H9 (cell line): ENCODE measurements at regions not wholly inside any gene's neighbourhood (a gene's known extent, or its start where the extent isn't known, plus 50 kb on each side); places are given as distances from the start of the nearest gene placed in this dataset.

ENCODE experiments used
- DNase-seq: peaks from one replicate; pipeline ENCODE4 v3.0.0-alpha.2; 2017
- H2AFZ ChIP-seq: one replicate; pipeline ENCODE4 v1.6.1; 2013; ENCODE audit warnings: mild to moderate bottlenecking, low read length, control low read depth, moderate library complexity
- H2AK5ac ChIP-seq: 2 replicates; pipeline ENCODE4 v1.6.1; 2013; ENCODE audit warnings: low read length, control low read depth, mixed read lengths; ENCODE audit not compliant: insufficient read length
- H2BK120ac ChIP-seq: one replicate; pipeline ENCODE4 v1.6.1; 2013; ENCODE audit warnings: low read depth, mild to moderate bottlenecking, low read length, control low read depth, inconsistent platforms; ENCODE audit not compliant: poor library complexity, severe bottlenecking
- H2BK12ac ChIP-seq: 2 replicates; pipeline ENCODE4 v1.6.1; 2013; ENCODE audit warnings: low read length, control low read depth, mixed read lengths, low read depth; ENCODE audit not compliant: insufficient read length
- H2BK15ac ChIP-seq: 2 replicates; pipeline ENCODE4 v1.6.1; 2013; ENCODE audit warnings: low read depth, low read length, control low read depth
- H2BK20ac ChIP-seq: one replicate; pipeline ENCODE4 v1.6.1; 2013; ENCODE audit warnings: low read depth, mild to moderate bottlenecking, low read length, control low read depth, inconsistent platforms; ENCODE audit not compliant: poor library complexity, severe bottlenecking
- H2BK5ac ChIP-seq: 2 replicates; pipeline ENCODE4 v1.6.1; 2013; ENCODE audit warnings: low read length, control low read depth, mixed read lengths; ENCODE audit not compliant: insufficient read length
- H3K14ac ChIP-seq: 2 replicates; pipeline ENCODE4 v1.6.1; 2013; ENCODE audit warnings: low read length, control low read depth; ENCODE audit not compliant: insufficient read depth
- H3K18ac ChIP-seq: 2 replicates; pipeline ENCODE4 v1.6.1; 2013; ENCODE audit warnings: low read depth, mild to moderate bottlenecking, mixed read lengths, low read length, control low read depth; ENCODE audit not compliant: insufficient read length
- H3K23ac ChIP-seq: 2 replicates; pipeline ENCODE4 v1.6.1; 2013; ENCODE audit warnings: low read length, control low read depth, mixed read lengths, low read depth; ENCODE audit not compliant: insufficient read length
- H3K23me2 ChIP-seq: 2 replicates; pipeline ENCODE4 v1.6.1; 2013; ENCODE audit warnings: low read depth, mild to moderate bottlenecking, mixed read lengths, low read length, control low read depth; ENCODE audit not compliant: insufficient read length, poor library complexity, severe bottlenecking
- H3K27ac ChIP-seq: 2 replicates; pipeline ENCODE4 v1.5.1; 2013; ENCODE audit warnings: low read length, control low read depth, mixed read lengths, low read depth; ENCODE audit not compliant: insufficient read length
- H3K27me3 ChIP-seq: 2 replicates; pipeline ENCODE4 v1.6.1; 2013; ENCODE audit warnings: low read length, control low read depth, inconsistent platforms; ENCODE audit not compliant: insufficient read depth
- H3K4ac ChIP-seq: 2 replicates; pipeline ENCODE4 v1.6.1; 2013; ENCODE audit warnings: low read depth, mild to moderate bottlenecking, control low read depth, inconsistent platforms, low read length, moderate library complexity
- H3K4me1 ChIP-seq: 2 replicates; pipeline ENCODE4 v1.6.1; 2013; ENCODE audit warnings: low read length, control low read depth, inconsistent platforms; ENCODE audit not compliant: insufficient read depth
- H3K4me2 ChIP-seq: 2 replicates; pipeline ENCODE4 v1.6.1; 2013; ENCODE audit warnings: low read length, control low read depth, mixed read lengths; ENCODE audit not compliant: insufficient read length, insufficient read depth
- H3K56ac ChIP-seq: 2 replicates; pipeline ENCODE4 v1.6.1; 2013; ENCODE audit warnings: low read depth, mild to moderate bottlenecking, mixed read lengths, low read length, control low read depth; ENCODE audit not compliant: insufficient read length
- H3K79me1 ChIP-seq: 2 replicates; pipeline ENCODE4 v1.6.1; 2013; ENCODE audit warnings: low read depth, mild to moderate bottlenecking, moderate library complexity, low read length, control low read depth, inconsistent platforms; ENCODE audit not compliant: insufficient read depth, poor library complexity, severe bottlenecking
- H3K79me2 ChIP-seq: 2 replicates; pipeline ENCODE4 v1.6.1; 2013; ENCODE audit warnings: low read length, control low read depth, inconsistent platforms; ENCODE audit not compliant: insufficient read depth
- H3K9ac ChIP-seq: 2 replicates; pipeline ENCODE4 v1.6.1; 2013; ENCODE audit warnings: low read length, control low read depth, mixed read lengths; ENCODE audit not compliant: insufficient read length; ENCODE audit errors: extremely low read depth
- H3K9me3 ChIP-seq: one replicate; pipeline ENCODE4 v1.6.1; 2013; ENCODE audit warnings: low read depth, low read length, inconsistent platforms; ENCODE audit not compliant: control insufficient read depth
- H3T11ph ChIP-seq: one replicate; pipeline ENCODE4 v1.6.1; 2013; ENCODE audit warnings: mild to moderate bottlenecking, low read length, control low read depth, inconsistent platforms
- H4K20me1 ChIP-seq: one replicate; pipeline ENCODE4 v1.6.1; 2013; ENCODE audit not compliant: control insufficient read depth, insufficient read length, insufficient read depth
- H4K5ac ChIP-seq: 2 replicates; pipeline ENCODE4 v1.6.1; 2013; ENCODE audit warnings: low read depth, mild to moderate bottlenecking, mixed read lengths, low read length, control low read depth; ENCODE audit not compliant: insufficient read length
- H4K8ac ChIP-seq: replicated peaks from 2 replicates; pipeline ENCODE4 v1.6.1; 2013; ENCODE audit warnings: low read length, control low read depth, mixed read lengths, low read depth; ENCODE audit not compliant: insufficient read length
- H4K91ac ChIP-seq: 2 replicates; pipeline ENCODE4 v1.6.1; 2013; ENCODE audit warnings: low read depth, mild to moderate bottlenecking, moderate library complexity, mixed read lengths, low read length, control low read depth; ENCODE audit not compliant: insufficient read length
- H3K27ac Mint-ChIP-seq, 3 experiments: 2 replicates in 2 of 3; 3 replicates in 1 of 3; pipeline ENCODE4 v1.8.0; 2020 to 2021; ENCODE audit warnings: mixed read lengths in 3 of 3, mild to moderate bottlenecking in 1 of 3, moderate library complexity in 1 of 3
- H3K27me3 Mint-ChIP-seq: 2 replicates; pipeline ENCODE4 v1.8.0; 2021; ENCODE audit warnings: low read depth, mild to moderate bottlenecking, moderate library complexity, mixed read lengths
- H3K36me3 Mint-ChIP-seq, 3 experiments: 2 replicates in 2 of 3; 3 replicates in 1 of 3; pipeline ENCODE4 v1.8.0; 2020 to 2021; ENCODE audit warnings: low read depth in 3 of 3, mixed read lengths in 3 of 3; ENCODE audit not compliant: insufficient read depth in 1 of 3
- H3K4me1 Mint-ChIP-seq, 2 experiments: 2 replicates each; pipeline ENCODE4 v1.8.0; 2020; ENCODE audit warnings: mixed read lengths in 2 of 2
- H3K4me3 Mint-ChIP-seq, 2 experiments: 2 replicates in 1 of 2; 3 replicates in 1 of 2; pipeline ENCODE4 v1.8.0; 2020 to 2021; ENCODE audit warnings: mild to moderate bottlenecking in 2 of 2, mixed read lengths in 2 of 2, moderate library complexity in 1 of 2
- H3K9me3 Mint-ChIP-seq, 2 experiments: 2 replicates in 1 of 2; 3 replicates in 1 of 2; pipeline ENCODE4 v1.8.0; 2020; ENCODE audit warnings: mild to moderate bottlenecking in 2 of 2, mixed read lengths in 2 of 2, moderate library complexity in 1 of 2
- WGBS: extraction: QIAGEN DNeasy Blood & Tissue Kit; methylation state at CpG from one replicate; pipeline ENCODE4 v1.1.7; 2013; ENCODE audit warnings: missing lambda C conversion rate, low lambda C conversion rate, mixed read lengths; ENCODE audit not compliant: insufficient read length; ENCODE audit errors: extremely low coverage; 5-methylcytosine and 5-hydroxymethylcytosine counted together
- TF ChIP-seq, protein P1 (sequence below): fragments of 200-600 bp; sonication (generic); conservative IDR thresholded peaks from 3 replicates; pipeline ENCODE4 v1.8.0; 2021; ENCODE audit warnings: antibody characterized with exemption, mild to moderate bottlenecking

DNA sequence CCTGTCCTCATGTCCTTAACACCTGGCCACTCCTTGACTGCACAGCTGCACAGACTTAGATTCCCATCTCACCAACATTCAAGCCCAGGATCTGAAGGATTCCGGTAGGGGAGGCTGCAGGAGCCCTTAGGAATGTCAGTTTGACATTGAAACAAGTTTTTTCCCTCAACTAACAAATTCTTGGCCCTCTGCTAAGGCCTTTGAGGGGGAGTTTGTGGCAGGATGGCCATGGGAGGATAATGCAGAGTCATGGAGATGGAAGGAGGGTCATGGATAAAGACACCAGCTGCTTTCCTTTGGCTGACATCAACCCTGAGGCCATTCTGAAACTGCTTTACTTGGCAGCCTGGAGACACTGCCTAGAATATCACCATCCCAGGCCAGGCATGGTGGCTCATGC is 63.4 kb upstream of the PPP2R5A start:
- Histone ChIP-seq H3K23ac (no peak overlapping the region), H3K9me3 (no peaks in the 10 kb centered on the region), H3K4me1 (no peaks in the 10 kb centered on the region), H2BK120ac (no peak overlapping the region), H3K4ac (no peak overlapping the region), H3T11ph (no peak overlapping the region), H2BK12ac (no peak overlapping the region), H3K27me3 (no peaks in the 10 kb centered on the region), H3K4me2 (no peak overlapping the region), H2BK15ac (no peak overlapping the region), H4K91ac (no peak overlapping the region), H2AK5ac (no peak overlapping the region), H4K5ac (no peak overlapping the region), H3K18ac (no peak overlapping the region), H2BK5ac (no peak overlapping the region), H3K9ac (no peak overlapping the region), H2BK20ac (no peak overlapping the region), H3K14ac (no peak overlapping the region), H3K27ac (no peak overlapping the region), H4K8ac (no peak overlapping the region), H3K79me2 (no peaks in the 10 kb centered on the region), H4K20me1 (no peaks in the 10 kb centered on the region), H3K56ac (no peak overlapping the region), H3K79me1 (no peaks in the 10 kb centered on the region), H3K23me2 (no peaks in the 10 kb centered on the region), H2AFZ (no peak overlapping the region)
- H3K36me3 Mint-ChIP-seq, result no peaks in the 10 kb centered on the region; a peak in 1 of 7 replicates
- no peaks in the 10 kb centered on the region; the same call in 1 of the 2 replicates for H3K27me3 Mint-ChIP-seq
- no CpG with 5 or more reads among the region's 1 CpG for WGBS
- H3K27ac Mint-ChIP-seq, result peak overlapping the region in 1 of 3 experiments; percentile 68; a peak in 3 of 7 replicates
- H3K9me3 Mint-ChIP-seq, result no peaks in the 10 kb centered on the region
- no peak overlapping the region for H3K4me3 Mint-ChIP-seq
- peaks cover 22 to 28% of the 10 kb centered on the region in 2 experiments for H3K4me1 Mint-ChIP-seq
- no peak for DNase-seq
- TF ChIP-seq, protein P1, sequence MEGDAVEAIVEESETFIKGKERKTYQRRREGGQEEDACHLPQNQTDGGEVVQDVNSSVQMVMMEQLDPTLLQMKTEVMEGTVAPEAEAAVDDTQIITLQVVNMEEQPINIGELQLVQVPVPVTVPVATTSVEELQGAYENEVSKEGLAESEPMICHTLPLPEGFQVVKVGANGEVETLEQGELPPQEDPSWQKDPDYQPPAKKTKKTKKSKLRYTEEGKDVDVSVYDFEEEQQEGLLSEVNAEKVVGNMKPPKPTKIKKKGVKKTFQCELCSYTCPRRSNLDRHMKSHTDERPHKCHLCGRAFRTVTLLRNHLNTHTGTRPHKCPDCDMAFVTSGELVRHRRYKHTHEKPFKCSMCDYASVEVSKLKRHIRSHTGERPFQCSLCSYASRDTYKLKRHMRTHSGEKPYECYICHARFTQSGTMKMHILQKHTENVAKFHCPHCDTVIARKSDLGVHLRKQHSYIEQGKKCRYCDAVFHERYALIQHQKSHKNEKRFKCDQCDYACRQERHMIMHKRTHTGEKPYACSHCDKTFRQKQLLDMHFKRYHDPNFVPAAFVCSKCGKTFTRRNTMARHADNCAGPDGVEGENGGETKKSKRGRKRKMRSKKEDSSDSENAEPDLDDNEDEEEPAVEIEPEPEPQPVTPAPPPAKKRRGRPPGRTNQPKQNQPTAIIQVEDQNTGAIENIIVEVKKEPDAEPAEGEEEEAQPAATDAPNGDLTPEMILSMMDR, result no peak
